ENCODE measurements at regions not wholly inside any gene's neighbourhood (a gene's known extent, or its start where the extent isn't known, plus 50 kb on each side); places are given as distances from the start of the nearest gene placed in this dataset.

- DNase-seq (ENCODE audit: low read depth) = no peak
Observed at GRCh38 chr1:234546387-234546704, 63.6 kb downstream of the IRF2BP2 start.

DNA sequence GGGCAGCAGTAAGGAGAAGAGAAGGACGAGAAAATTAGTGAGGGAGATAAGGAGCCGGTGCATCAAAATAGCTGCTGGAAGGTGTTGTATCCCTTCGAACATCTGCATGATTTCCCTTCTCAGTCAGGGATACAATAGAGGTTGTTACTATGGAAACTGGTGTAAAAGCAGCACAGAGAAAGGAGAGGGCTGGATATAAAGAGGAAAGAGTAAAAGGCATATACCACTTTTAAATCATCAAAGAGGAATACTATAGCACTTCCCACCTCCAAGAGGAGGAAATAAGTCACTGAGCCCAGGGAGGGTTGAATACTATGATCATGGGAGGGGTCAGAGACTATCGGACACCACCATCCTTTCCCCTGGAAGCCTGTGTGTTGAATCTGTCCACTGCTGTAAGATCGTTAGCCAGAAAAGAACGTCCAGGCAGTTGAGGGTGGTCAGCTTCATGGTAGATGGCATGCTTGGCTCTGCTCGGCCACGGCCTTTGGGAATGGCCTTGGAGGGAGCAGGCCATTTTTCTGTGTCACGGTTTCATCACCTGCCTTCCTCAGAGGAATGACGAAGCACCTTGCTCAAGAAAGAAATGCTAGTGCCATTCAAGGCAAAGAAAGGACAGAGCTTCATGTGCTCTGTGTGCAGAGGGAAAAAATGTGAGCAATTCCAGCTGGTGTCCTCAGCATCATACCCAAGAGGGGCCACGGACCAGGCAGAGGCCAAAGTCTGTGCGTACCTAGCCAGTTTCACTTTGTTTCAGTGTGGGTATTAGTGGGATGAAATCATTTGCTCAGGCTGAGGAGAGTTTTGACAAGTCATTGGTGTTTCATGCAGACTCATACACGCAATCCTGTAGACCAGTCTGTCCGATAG lies 64.2 kb downstream of the IRF2BP2 start:
- H3K4me3 ChIP-seq (ENCODE audit: control insufficient read depth, low read depth, low read length) = no peak overlapping the region
- no peak for DNase-seq (ENCODE audit: low read depth)

More at GRCh38 chr1:234546387-234546704, 63.6 kb downstream of the IRF2BP2 start:
- H3K4me3 ChIP-seq (ENCODE audit: control insufficient read depth, low read depth, low read length) = no peak overlapping the region
- TF ChIP-seq CTCF (IDR thresholded peaks at IDR 0.05; ENCODE audit: control insufficient read depth, insufficient read depth, low read depth, low read length, missing control alignments) = no peak

DNA sequence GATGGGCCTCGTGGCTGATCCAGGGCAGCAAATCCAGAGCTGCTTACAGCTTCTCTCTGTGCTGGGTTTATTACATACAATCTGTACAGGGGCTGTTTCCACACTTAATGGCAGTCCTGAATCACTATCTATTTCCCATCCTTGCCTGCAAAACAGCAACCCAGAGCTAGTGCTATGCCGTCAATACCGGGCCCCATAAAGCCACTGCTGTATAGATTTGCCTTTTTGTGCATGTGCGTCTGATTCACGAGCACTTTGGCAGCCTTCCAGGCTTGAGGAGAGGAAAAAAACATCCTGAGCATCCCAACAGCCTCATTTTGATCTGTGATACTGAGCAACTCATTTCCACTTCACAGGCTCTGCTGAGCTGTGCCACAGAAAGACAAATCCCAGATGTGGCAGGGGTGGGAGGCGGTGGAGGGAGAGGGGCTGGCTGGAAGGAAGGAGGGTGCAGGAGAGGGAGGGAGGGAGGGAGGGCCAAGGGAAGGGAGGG lies 65.2 kb upstream of the TARBP1 start:
- peak; percentile 77 for DNase-seq (ENCODE audit: low read depth)
- H3K4me3 ChIP-seq (ENCODE audit: control insufficient read depth, low read depth, low read length) = no peak overlapping the region
- TF ChIP-seq CTCF (IDR thresholded peaks at IDR 0.05; ENCODE audit: control insufficient read depth, insufficient read depth, low read depth, low read length, missing control alignments) = no peak

More for the DNA sequence above, 64.2 kb downstream of the IRF2BP2 start:
- no peak for TF ChIP-seq CTCF (IDR thresholded peaks at IDR 0.05; ENCODE audit: control insufficient read depth, insufficient read depth, low read depth, low read length, missing control alignments)

DNA sequence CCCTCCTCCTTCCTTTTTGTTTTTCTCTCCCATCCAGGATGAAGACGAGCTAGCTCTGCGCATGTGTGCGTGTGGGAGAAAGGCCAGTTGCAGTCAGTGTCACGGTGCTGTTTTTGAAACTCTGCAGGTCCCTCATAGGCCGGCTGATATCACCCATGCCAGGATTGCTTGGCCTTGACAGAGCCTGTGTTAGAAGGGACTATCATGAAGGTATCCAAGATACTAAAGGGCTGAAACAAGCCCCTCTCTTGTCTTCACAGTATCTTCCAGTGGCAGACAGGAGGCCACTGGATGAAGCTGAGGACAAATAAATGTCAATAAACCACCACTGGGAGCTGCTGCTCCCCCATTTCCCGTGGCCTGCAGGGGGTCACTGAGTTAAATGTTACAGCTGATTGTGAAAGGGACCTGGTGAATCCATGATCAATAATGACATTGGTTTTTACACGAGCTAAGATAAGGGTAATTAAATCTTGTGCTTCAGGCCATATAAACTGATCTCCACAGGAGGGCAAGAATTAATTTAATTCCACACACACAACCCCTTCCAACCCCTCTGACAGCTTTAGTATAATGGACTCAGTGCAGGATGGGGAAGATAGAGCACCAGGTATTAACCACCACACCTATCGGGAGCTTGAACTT lies 64.6 kb upstream of the TARBP1 start:
- no peak overlapping the region for H3K4me3 ChIP-seq (ENCODE audit: control insufficient read depth, low read depth, low read length)
- DNase-seq (ENCODE audit: low read depth) = no peak
- TF ChIP-seq CTCF (IDR thresholded peaks at IDR 0.05; ENCODE audit: control insufficient read depth, insufficient read depth, low read depth, low read length, missing control alignments) = peak; percentile 4

DNA sequence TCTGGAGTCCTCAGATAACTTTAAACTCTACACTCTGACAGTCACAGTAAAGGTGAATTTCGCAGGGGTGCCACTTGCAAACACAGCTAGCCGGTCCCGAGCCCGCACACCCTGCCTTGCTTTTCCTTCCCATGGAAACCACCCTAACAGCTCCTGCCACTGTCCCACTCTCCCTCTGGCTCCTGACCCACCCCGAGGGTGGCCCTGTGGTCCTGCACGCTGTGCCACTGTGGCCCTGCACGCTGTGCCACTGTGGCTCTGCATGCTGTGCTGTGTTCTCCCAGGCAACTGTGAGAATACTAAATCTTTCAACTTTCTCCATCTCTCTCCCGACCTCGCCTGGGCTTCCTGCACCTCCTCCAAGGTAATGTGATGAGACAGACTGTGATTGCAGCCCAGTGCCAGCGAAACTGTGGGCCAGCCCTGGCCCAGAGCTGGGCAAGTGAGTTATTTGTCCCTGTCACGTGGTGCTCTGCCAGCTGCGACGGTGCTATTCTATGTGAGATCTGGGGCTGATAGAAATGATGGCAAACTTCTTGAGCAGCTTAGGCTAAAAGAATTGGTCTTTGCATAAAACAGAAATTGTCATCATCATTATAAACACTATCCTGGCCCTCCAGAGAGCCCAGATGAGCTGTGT lies 63.4 kb upstream of the TARBP1 start:
- no peak for TF ChIP-seq CTCF (IDR thresholded peaks at IDR 0.05; ENCODE audit: control insufficient read depth, insufficient read depth, low read depth, low read length, missing control alignments)
- H3K4me3 ChIP-seq (ENCODE audit: control insufficient read depth, low read depth, low read length) = no peak overlapping the region
- no peak for DNase-seq (ENCODE audit: low read depth)

DNA sequence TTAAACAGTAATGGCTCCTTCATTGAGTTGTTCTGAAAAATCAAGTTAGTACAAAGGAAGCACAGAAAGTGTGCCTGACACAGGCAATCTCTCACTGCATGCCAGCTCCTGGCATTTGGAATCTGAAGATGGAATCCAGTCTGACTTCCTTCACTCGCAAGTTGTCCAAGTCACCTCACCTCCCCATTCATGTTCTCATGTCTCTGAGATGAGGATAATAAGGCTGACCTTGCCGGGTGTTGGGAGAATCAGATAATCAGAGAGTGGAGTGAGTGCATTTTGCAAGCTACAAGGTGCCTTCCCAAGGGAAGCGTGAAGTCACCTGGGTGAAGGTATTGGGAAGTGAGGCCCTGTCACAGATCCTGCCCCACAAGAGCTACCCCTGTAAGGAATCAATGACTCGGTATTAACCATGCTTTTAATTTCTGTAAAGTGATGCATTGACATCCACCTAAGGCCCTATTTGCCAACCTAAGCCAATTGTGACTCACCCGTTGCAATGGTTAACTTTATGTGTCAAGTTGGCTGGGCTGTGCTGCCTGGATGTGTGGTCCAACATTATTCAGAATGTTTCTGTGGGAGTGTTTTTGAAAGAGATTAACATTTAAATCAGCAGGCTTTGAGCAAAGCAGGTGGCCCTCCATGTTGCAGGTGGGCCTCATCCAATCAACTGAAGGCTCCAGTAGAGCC lies 62.5 kb upstream of the TARBP1 start:
- no peak for TF ChIP-seq CTCF (IDR thresholded peaks at IDR 0.05; ENCODE audit: control insufficient read depth, insufficient read depth, low read depth, low read length, missing control alignments)
- H3K4me3 ChIP-seq (ENCODE audit: control insufficient read depth, low read depth, low read length) = no peak overlapping the region
- no peak for DNase-seq (ENCODE audit: low read depth)

Measured in AG09309 (cell line).